Esophagus muscularis mucosa (tissue), 3 donors: ENCODE measurements at regions not wholly inside any gene's neighbourhood (a gene's known extent, or its start where the extent isn't known, plus 50 kb on each side); places are given as distances from the start of the nearest gene placed in this dataset.
"Not testable (repeated sequence)": the region's sequence is repeated elsewhere in the genome, so short reads cannot be mapped to it uniquely, and the experiment has no call there.

Experiments used
- CTCF ChIP-seq, 3 experiments: fragments of 200-600 bp in 2 of 3; fragments of 450-650 bp in 1 of 3; sonication (generic) in 2 of 3; IDR thresholded peaks; one replicate each; pipeline ENCODE4 v1.5.1; 2017 to 2019; ENCODE audit warnings: antibody characterized with exemption in 3 of 3, mild to moderate bottlenecking in 2 of 3, moderate library complexity in 1 of 3
- POLR2AphosphoS5 ChIP-seq, 2 donors: sonication (generic); formaldehyde crosslinking; IDR thresholded peaks; one replicate each; pipeline ENCODE4 v1.6.1; 2017; ENCODE audit warnings: antibody characterized with exemption in 2 of 2

GRCh38 chr18:46200178-46201055 lies 96.2 kb downstream of the HAUS1 start:
- TF ChIP-seq CTCF, POLR2AphosphoS5 (IDR thresholded peaks at IDR 0.05): not testable (repeated sequence)
